ENCODE measurements at regions not wholly inside any gene's neighbourhood (a gene's known extent, or its start where the extent isn't known, plus 50 kb on each side); places are given as distances from the start of the nearest gene placed in this dataset.

- no peak for TF ChIP-seq RXRA (IDR thresholded peaks at IDR 0.05)
- no peak for TF ChIP-seq CTCF (IDR thresholded peaks at IDR 0.05; ENCODE audit: low read depth, low read length, missing input control)
- TF ChIP-seq REST (IDR thresholded peaks at IDR 0.05) = no peak
- no peak for TF ChIP-seq RAD21 (IDR thresholded peaks at IDR 0.05)
Measured at GRCh38 chr1:69290291-69290690, 277.4 kb upstream of the LRRC7 start.
